Activated T-cell treated with anti-CD3 and anti-CD28 coated beads, Interleukin-2, amount 50 U/mL, for 72 hours (primary cell): ENCODE measurements at regions not wholly inside any gene's neighbourhood (a gene's known extent, or its start where the extent isn't known, plus 50 kb on each side); places are given as distances from the start of the nearest gene placed in this dataset.
A peak's percentile ranks its signal among the peaks of the same experiment; 100 is the strongest.

Experiments used
- ATAC-seq, 2 donors: fragments of 150-1000 bp; cut with Tn5 transposase; replicated peaks in 1 of 2; 2 replicates each; pipeline ENCODE4 v1.10.0; 2021; ENCODE audit warnings: moderate library complexity in 2 of 2, mild to moderate bottlenecking in 1 of 2
- DNase-seq, 2 donors: peaks; one replicate each; pipeline ENCODE4 v3.0.0; 2021 to 2022; ENCODE audit warnings: mixed read lengths in 1 of 2
- H3K27ac Mint-ChIP-seq: one replicate; pipeline ENCODE4 v1.8.0; 2022; ENCODE audit warnings: mild to moderate bottlenecking, moderate library complexity, mixed read lengths
- H3K27me3 Mint-ChIP-seq: one replicate; pipeline ENCODE4 v1.8.0; 2022; ENCODE audit warnings: low read depth, mixed read lengths
- H3K36me3 Mint-ChIP-seq, 2 donors: one replicate each; pipeline ENCODE4 v1.8.0; 2022; ENCODE audit warnings: mixed read lengths in 2 of 2, mild to moderate bottlenecking in 1 of 2; ENCODE audit not compliant: insufficient read depth in 2 of 2
- H3K4me1 Mint-ChIP-seq: one replicate; pipeline ENCODE4 v1.8.0; 2022; ENCODE audit warnings: low read depth, mixed read lengths
- H3K4me3 Mint-ChIP-seq, 2 donors: one replicate each; pipeline ENCODE4 v1.8.0; 2022; ENCODE audit warnings: mild to moderate bottlenecking in 2 of 2, mixed read lengths in 2 of 2, moderate library complexity in 2 of 2
- H3K9me3 Mint-ChIP-seq, 2 donors: one replicate each; pipeline ENCODE4 v1.8.0; 2022; ENCODE audit warnings: mixed read lengths in 2 of 2

DNA sequence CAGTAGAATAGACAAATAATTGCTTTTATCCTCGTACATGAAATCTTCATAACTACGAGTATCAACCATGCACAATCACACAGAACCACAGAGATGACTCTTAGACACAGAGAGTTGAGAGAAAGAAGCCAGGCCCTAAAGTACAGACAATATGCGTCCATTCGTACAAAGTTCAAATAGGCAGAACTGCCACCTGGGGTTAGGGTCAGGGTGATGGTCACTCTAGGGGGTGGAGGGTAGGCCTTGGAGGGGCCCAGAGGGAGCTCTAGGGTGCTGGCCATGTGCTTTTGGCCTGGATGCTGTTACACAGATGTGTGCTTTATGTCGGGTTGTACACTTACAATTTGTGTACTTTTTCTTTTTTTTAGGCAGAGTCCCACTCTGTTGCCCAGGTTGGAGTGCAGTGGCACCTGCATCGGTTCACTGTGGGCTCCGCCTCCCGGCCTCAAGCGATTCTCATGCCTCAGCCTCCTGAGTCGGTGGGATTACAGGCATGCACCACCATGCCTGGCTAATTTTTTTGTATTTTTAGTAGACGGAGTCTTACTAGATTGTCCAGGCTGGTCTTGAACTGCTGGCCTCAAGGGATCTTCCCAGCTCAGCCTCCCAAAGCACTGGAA, 65.9 kb upstream of the KLF13 start:
- H3K9me3 Mint-ChIP-seq: no peaks in the 10 kb centered on the region
- H3K27ac Mint-ChIP-seq: no peak overlapping the region
- DNase-seq: no peak
- ATAC-seq: no peak
- H3K27me3 Mint-ChIP-seq: peaks cover 15% of the 10 kb centered on the region
- peaks cover 74% of the 10 kb centered on the region for H3K4me1 Mint-ChIP-seq
- H3K4me3 Mint-ChIP-seq: no peak overlapping the region
- no peaks in the 10 kb centered on the region for H3K36me3 Mint-ChIP-seq

DNA sequence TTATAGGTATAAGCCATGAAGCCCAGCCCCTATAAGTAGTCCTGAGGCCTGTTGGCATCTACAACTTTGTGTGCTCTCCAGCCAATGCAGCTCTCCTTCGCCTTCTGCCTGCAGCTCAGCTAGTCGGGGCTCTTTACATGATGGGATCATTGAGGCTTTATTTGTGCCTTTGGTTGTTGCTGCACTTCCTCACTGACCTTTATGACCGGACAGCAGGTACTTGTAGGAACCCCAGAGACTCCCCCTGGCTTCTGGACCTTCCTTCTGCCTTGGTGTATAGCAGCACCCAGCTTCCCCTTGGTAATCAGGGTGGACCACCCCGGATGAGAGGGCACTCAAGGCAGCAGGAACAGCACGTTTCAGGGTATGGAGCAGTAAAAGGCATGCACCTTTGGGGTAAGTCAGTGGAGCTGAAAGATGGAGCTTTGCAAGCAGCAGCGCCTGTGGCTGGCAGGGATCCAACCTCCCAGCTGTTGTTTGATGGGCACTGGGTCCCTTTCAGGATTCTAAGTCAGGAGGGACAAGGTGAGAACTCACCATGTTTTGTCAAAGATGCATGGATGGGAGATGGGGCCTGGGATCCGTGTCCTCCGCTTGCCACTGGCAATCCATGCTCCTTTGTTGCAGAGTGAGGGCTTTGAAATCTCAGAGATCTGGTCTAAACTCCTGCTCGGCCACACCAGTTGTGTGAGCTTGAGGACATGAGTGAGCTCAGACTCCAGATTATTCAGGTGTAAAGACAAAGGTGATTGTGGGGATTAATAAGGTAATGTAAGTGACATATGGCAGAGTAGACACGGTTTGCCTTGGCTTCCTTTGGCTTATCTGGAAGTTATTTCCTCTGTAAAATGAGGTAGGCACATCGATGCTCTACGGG, 65.1 kb upstream of the KLF13 start:
- Mint-ChIP-seq H3K27ac (no peak overlapping the region), H3K9me3 (no peaks in the 10 kb centered on the region), H3K27me3 (peaks cover 15% of the 10 kb centered on the region), H3K36me3 (no peaks in the 10 kb centered on the region), H3K4me1 (peaks cover 75% of the 10 kb centered on the region), H3K4me3 (no peak overlapping the region)
- DNase-seq (no peak), ATAC-seq (no peak)

DNA sequence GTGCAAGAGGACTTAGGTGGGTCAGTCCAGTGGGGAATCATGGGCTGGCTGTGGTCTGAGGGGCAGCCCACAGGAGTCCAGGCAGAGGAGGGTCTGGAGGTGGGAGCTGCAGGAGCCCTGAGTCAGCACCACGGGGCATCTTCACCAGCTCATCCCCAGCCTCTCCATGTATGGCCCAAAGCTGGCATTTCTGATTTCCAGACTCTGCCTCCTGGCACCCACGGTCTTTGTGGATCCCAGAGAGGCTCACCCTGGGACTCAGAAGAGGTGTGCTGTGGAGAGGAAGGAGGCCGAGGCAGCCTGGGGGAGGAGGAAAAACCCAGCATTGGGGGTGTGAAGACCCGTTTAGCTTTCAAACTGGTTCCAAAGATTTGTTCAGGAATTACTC, 64.5 kb upstream of the KLF13 start:
- Mint-ChIP-seq H3K36me3 (no peaks in the 10 kb centered on the region), H3K4me3 (no peak overlapping the region), H3K4me1 (peaks cover 75% of the 10 kb centered on the region), H3K27ac (no peak overlapping the region), H3K27me3 (peaks cover 15% of the 10 kb centered on the region), H3K9me3 (no peaks in the 10 kb centered on the region)
- ATAC-seq: no peak
- DNase-seq: no peak

DNA sequence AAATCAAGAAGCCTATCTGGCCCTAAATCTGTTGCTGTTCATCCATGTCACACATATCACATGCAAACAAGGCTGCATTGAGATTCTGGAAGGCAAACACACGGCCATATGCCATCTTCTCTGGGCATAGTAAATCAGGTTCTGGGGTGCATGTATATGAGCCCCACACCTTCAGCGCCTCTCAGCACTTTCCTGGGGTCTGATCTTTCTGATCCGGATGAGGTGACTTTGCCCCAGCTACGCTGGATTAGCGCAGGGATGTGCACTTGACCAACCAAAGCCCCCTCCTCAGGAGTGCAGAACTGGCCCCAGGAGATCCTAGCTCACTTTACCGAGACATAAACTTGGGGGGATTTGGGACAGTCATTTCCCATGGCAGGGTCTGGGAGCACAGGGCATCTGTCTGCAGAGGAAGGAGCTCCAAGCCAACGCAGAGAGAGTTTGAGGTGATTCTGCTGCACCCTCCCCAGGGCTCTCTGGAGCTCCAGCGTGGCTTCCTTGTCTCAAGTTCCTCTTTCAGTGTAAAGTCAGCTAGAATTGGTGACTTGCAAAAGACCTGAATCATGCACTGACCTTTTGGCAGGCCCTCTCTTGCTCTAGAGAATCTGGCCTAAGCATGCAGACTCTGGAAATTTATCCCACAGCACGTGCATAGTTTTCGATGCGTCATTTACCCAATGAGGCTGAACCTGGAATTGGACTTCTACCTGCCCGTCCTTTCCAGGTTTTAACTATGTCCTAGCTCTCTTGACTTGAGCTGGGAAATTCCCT, 63.5 kb upstream of the KLF13 start:
- DNase-seq (no peak), ATAC-seq (no peak)
- Mint-ChIP-seq H3K4me3 (peak overlapping the region in 1 of 2 donors; percentile 63), H3K27ac (no peak overlapping the region), H3K9me3 (no peaks in the 10 kb centered on the region), H3K4me1 (peaks cover 81% of the 10 kb centered on the region), H3K36me3 (no peaks in the 10 kb centered on the region), H3K27me3 (peaks cover 15% of the 10 kb centered on the region)

DNA sequence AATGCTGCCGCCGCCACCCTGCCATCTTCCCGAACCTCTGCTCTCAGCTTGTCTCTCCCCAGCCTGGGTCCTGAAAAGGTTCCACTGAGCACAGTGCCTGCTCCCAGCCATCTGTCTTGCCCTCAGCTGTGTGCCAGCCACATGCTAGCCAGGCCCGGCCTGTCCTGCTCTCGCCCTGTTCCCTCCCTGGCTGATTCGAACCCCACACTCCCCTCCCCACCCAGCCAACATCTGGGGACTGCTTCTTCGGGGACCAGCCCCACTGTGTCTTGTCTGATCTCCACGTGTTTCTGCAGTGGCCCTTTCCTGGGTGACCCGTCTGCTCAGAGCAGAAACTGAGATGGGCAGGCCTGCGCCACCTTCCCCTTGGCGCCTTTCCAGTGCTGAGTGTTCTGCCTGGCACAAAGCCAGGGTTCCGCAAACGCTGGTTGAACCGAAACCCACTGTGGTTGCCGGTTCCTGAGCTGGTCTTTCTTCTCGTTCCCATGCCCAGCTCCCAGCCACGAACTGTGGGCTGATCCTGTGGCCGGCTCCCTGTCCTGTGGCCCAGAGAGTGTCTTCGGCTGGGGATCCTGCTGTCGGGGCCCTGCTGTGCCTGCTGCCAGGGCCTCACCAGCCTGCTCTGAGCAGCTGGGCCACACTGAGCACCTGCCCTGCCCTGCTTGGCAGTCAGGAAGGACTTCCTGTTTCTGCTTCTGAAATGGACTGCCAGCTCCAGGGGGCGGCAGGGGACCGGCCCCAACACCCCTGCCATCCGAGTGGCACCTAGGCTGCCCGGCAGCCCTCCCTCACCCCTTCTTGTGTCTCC, 62.7 kb upstream of the KLF13 start:
- H3K27me3 Mint-ChIP-seq: peaks cover 15% of the 10 kb centered on the region
- peak; percentile 70 to 79 for ATAC-seq
- DNase-seq: peak; percentile 82
- peak overlapping the region; percentile 63 to 77 for H3K4me3 Mint-ChIP-seq
- peak overlapping the region; percentile 89 for H3K27ac Mint-ChIP-seq
- no peaks in the 10 kb centered on the region for H3K9me3 Mint-ChIP-seq
- H3K4me1 Mint-ChIP-seq: peaks cover 82% of the 10 kb centered on the region
- H3K36me3 Mint-ChIP-seq: no peaks in the 10 kb centered on the region

GRCh38 chr15:31264559-31265089, 62.0 kb upstream of the KLF13 start:
- ATAC-seq: no peak
- Mint-ChIP-seq H3K9me3 (no peaks in the 10 kb centered on the region), H3K4me1 (peaks cover 82% of the 10 kb centered on the region), H3K4me3 (peak overlapping the region; percentile 63 to 77), H3K27me3 (peaks cover 15% of the 10 kb centered on the region), H3K36me3 (no peaks in the 10 kb centered on the region), H3K27ac (peak overlapping the region; percentile 89)
- DNase-seq: no peak

DNA sequence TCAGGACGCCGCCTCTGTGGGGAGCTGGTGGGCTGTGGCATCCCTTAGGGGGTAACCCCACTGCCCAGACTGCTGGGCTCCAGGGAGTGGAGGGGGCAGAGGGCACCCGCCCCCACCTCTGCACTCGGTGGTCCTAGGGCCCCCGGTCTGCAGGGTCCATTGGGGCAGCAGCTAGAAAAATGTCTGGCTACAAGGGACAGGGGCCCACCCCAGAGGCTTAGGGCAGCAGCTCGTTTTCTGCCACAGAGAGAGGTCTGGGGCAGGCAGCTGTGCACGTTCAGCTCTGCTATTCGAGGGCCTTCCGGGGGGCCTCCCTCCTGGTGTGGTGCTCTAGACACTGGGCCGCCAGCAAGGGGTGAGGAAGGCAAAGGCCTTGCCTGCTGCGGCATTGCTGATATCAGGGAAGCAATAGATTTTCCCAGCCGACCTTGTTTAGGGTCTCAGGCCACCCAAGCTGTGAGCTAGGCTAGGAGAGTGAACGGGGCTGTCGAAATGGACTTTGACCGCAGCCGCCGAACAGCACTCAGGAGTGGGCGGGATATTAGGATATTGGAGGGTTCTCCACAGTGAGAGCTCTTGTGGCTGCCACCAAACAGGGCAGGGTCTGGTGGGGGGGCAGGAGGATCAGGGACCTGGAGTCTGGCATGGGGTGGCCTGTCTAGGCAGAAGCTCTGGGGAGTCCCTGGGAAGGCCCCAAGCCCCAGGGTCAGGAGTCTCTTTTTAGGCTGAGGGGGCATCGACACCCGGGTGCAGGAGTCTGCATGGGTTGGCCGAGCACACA, 61.4 kb upstream of the KLF13 start:
- H3K4me1 Mint-ChIP-seq: peaks cover 85% of the 10 kb centered on the region
- H3K36me3 Mint-ChIP-seq: no peaks in the 10 kb centered on the region
- H3K27me3 Mint-ChIP-seq: peaks cover 15% of the 10 kb centered on the region
- no peaks in the 10 kb centered on the region for H3K9me3 Mint-ChIP-seq
- DNase-seq (no peak), ATAC-seq (no peak)
- H3K27ac Mint-ChIP-seq: no peak overlapping the region
- peak overlapping the region; percentile 53 to 63 for H3K4me3 Mint-ChIP-seq

GRCh38 chr15:31265871-31266711, 60.5 kb upstream of the KLF13 start:
- Mint-ChIP-seq H3K36me3 (no peaks in the 10 kb centered on the region), H3K4me1 (peaks cover 87% of the 10 kb centered on the region), H3K27ac (peak overlapping the region; percentile 45), H3K4me3 (peak overlapping the region; percentile 53 to 63), H3K9me3 (no peaks in the 10 kb centered on the region), H3K27me3 (peaks cover 15% of the 10 kb centered on the region)
- ATAC-seq (peak; percentile 72 to 81), DNase-seq (peak; percentile 72 to 80)

DNA sequence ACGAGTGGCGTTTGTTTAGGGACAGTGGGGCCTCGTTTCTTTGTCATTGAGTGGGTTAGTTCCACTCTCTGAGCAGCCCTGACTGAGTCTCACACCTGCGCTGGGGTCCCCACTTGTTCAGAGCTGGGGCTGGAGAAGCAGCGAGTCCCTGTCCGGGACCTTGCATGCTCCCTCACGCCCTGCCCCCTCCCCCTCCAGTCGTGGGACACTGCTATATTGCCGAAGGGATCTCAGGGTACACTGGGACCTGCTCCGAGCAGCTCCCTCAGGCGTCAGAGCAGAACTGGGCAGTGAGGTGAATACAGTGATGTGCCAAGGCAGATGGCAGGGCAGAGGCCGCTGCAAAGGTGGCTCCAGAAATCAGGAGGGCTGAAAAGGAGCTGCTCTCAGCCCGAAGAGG, 59.9 kb upstream of the KLF13 start:
- peaks cover 83% of the 10 kb centered on the region for H3K4me1 Mint-ChIP-seq
- H3K36me3 Mint-ChIP-seq: no peaks in the 10 kb centered on the region
- H3K27ac Mint-ChIP-seq: no peak overlapping the region
- peak; percentile 7 to 16 for ATAC-seq
- DNase-seq: no peak
- H3K27me3 Mint-ChIP-seq: peaks cover 10% of the 10 kb centered on the region
- H3K4me3 Mint-ChIP-seq: peak overlapping the region; percentile 53 to 63
- H3K9me3 Mint-ChIP-seq: no peaks in the 10 kb centered on the region

- ATAC-seq (no peak), DNase-seq (no peak)
- H3K4me3 Mint-ChIP-seq: peak overlapping the region in 1 of 2 donors; percentile 25
- H3K9me3 Mint-ChIP-seq: no peaks in the 10 kb centered on the region
- peaks cover 6% of the 10 kb centered on the region for H3K27me3 Mint-ChIP-seq
- no peak overlapping the region for H3K27ac Mint-ChIP-seq
- no peaks in the 10 kb centered on the region for H3K36me3 Mint-ChIP-seq
- peaks cover 75% of the 10 kb centered on the region for H3K4me1 Mint-ChIP-seq
Observed at GRCh38 chr15:31267161-31268107, 59.2 kb upstream of the KLF13 start.
